ENCODE measurements at regions not wholly inside any gene's neighbourhood (a gene's known extent, or its start where the extent isn't known, plus 50 kb on each side); places are given as distances from the start of the nearest gene placed in this dataset.

GRCh38 chr21:24150753-24151152, 1456.5 kb downstream of the MRPL39 start (continued):
- no peak for TF ChIP-seq ZNF184 (tag by site-specific recombination; IDR thresholded peaks at IDR 0.05)
- TF ChIP-seq ZBTB21 (tag by site-specific recombination; IDR thresholded peaks at IDR 0.05) = no peak

- no peaks in the 10 kb centered on the region for H3K4me1 ChIP-seq (ENCODE audit: control insufficient read depth, insufficient read depth, low read length)
- no peak overlapping the region for H3K4me3 ChIP-seq (ENCODE audit: low read depth, low read length)
- TF ChIP-seq ZNF48 (tag by site-specific recombination; IDR thresholded peaks at IDR 0.05) (no peak), ZNF747 (tag by site-specific recombination; IDR thresholded peaks at IDR 0.05) (no peak), ZBTB7A (tag by site-specific recombination; IDR thresholded peaks at IDR 0.05; ENCODE audit: low read depth) (no peak), ZNF677 (tag by site-specific recombination; IDR thresholded peaks at IDR 0.05) (no peak), EGR2 (tag by site-specific recombination; IDR thresholded peaks at IDR 0.05; ENCODE audit: low read depth) (no peak)
- TF ChIP-seq, protein P1, sequence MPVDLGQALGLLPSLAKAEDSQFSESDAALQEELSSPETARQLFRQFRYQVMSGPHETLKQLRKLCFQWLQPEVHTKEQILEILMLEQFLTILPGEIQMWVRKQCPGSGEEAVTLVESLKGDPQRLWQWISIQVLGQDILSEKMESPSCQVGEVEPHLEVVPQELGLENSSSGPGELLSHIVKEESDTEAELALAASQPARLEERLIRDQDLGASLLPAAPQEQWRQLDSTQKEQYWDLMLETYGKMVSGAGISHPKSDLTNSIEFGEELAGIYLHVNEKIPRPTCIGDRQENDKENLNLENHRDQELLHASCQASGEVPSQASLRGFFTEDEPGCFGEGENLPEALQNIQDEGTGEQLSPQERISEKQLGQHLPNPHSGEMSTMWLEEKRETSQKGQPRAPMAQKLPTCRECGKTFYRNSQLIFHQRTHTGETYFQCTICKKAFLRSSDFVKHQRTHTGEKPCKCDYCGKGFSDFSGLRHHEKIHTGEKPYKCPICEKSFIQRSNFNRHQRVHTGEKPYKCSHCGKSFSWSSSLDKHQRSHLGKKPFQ (tag by site-specific recombination; IDR thresholded peaks at IDR 0.05) = no peak
- no peaks in the 10 kb centered on the region for H3K36me3 ChIP-seq (ENCODE audit: control insufficient read depth in 2 of 2, insufficient read depth in 1 of 2, low read length in 2 of 2)
- ChIA-PET CTCF (interaction anchor here (0.6 kb wide), 1 partner anchor 105 kb away, joined by 4 read pairs; no protein-coding TSS in a partner anchor), POLR2A (no interaction called here)
- no peaks in the 10 kb centered on the region for H3K9me3 ChIP-seq (ENCODE audit: control insufficient read depth, insufficient read depth, low read depth, low read length)
- no peak overlapping the region for H3K27ac ChIP-seq (ENCODE audit: extremely low read depth, low read depth, low read length)
Measured at GRCh38 chr21:24148461-24148860, 1458.8 kb downstream of the MRPL39 start.

GRCh38 chr21:24147674-24148073, 1459.6 kb downstream of the MRPL39 start:
- H3K27ac ChIP-seq (ENCODE audit: extremely low read depth, low read depth, low read length) = no peak overlapping the region
- ChIA-PET CTCF (interaction anchor here (0.6 kb wide), 1 partner anchor 102 kb away, joined by 4 read pairs; no protein-coding TSS in a partner anchor), POLR2A (no interaction called here)
- H3K36me3 ChIP-seq (ENCODE audit: control insufficient read depth in 2 of 2, insufficient read depth in 1 of 2, low read length in 2 of 2) = no peaks in the 10 kb centered on the region
- TF ChIP-seq ZNF513 (tag by site-specific recombination; IDR thresholded peaks at IDR 0.05) (no peak), ZNF2 (tag by site-specific recombination; IDR thresholded peaks at IDR 0.05) (no peak)
- H3K4me1 ChIP-seq (ENCODE audit: control insufficient read depth, insufficient read depth, low read length) = no peaks in the 10 kb centered on the region
- no peaks in the 10 kb centered on the region for H3K9me3 ChIP-seq (ENCODE audit: control insufficient read depth, insufficient read depth, low read depth, low read length)
- no peak overlapping the region for H3K4me3 ChIP-seq (ENCODE audit: low read depth, low read length)

- no peaks in the 10 kb centered on the region for H3K4me1 ChIP-seq (ENCODE audit: control insufficient read depth, insufficient read depth, low read length)
- ChIA-PET POLR2A (no interaction called here), CTCF (no interaction called here)
- H3K4me3 ChIP-seq (ENCODE audit: low read depth, low read length) = no peak overlapping the region
- no peak for TF ChIP-seq ZNF626 (tag by site-specific recombination; IDR thresholded peaks at IDR 0.05)
- H3K9me3 ChIP-seq (ENCODE audit: control insufficient read depth, insufficient read depth, low read depth, low read length) = no peaks in the 10 kb centered on the region
- no peak overlapping the region for H3K27ac ChIP-seq (ENCODE audit: extremely low read depth, low read depth, low read length)
- H3K36me3 ChIP-seq (ENCODE audit: control insufficient read depth in 2 of 2, insufficient read depth in 1 of 2, low read length in 2 of 2) = no peaks in the 10 kb centered on the region
Measured at GRCh38 chr21:24131056-24131455, 1476.2 kb downstream of the MRPL39 start.

DNA sequence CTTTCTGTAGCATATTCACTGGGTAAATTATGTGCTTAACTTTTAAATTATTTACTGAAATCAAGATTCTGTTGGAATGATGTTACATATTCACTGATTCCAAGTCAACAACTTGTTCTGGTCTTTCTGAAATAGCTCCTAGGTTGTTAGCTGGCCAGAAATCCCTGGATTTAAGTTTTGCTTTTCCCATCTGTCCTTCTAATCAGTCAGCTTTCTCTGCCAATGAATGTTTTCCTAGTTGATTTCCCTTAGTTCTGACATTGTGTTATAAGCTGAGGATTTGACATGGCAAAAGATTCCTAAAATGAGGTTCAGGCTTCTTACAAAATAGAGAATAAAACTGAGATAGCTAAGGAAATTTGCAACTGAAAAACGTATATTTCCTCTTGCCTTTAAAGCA, 1479.6 kb downstream of the MRPL39 start:
- POLR2A ChIA-PET = no interaction called here
- no peak for TF ChIP-seq HOXC10 (CRISPR knock-in tag; IDR thresholded peaks at IDR 0.05)
- no peak for TF ChIP-seq ZNF544 (tag by site-specific recombination; IDR thresholded peaks at IDR 0.05)
- TF ChIP-seq ZNF302 (tag by site-specific recombination; IDR thresholded peaks at IDR 0.05; ENCODE audit: low read depth) = no peak
- TF ChIP-seq ZNF664 (tag by site-specific recombination; IDR thresholded peaks at IDR 0.05) = no peak
- no peak for TF ChIP-seq ZNF138 (tag by site-specific recombination; IDR thresholded peaks at IDR 0.05; ENCODE audit: borderline replicate concordance)
- TF ChIP-seq ZNF184 (tag by site-specific recombination; IDR thresholded peaks at IDR 0.05) = no peak
- TF ChIP-seq, protein P2, sequence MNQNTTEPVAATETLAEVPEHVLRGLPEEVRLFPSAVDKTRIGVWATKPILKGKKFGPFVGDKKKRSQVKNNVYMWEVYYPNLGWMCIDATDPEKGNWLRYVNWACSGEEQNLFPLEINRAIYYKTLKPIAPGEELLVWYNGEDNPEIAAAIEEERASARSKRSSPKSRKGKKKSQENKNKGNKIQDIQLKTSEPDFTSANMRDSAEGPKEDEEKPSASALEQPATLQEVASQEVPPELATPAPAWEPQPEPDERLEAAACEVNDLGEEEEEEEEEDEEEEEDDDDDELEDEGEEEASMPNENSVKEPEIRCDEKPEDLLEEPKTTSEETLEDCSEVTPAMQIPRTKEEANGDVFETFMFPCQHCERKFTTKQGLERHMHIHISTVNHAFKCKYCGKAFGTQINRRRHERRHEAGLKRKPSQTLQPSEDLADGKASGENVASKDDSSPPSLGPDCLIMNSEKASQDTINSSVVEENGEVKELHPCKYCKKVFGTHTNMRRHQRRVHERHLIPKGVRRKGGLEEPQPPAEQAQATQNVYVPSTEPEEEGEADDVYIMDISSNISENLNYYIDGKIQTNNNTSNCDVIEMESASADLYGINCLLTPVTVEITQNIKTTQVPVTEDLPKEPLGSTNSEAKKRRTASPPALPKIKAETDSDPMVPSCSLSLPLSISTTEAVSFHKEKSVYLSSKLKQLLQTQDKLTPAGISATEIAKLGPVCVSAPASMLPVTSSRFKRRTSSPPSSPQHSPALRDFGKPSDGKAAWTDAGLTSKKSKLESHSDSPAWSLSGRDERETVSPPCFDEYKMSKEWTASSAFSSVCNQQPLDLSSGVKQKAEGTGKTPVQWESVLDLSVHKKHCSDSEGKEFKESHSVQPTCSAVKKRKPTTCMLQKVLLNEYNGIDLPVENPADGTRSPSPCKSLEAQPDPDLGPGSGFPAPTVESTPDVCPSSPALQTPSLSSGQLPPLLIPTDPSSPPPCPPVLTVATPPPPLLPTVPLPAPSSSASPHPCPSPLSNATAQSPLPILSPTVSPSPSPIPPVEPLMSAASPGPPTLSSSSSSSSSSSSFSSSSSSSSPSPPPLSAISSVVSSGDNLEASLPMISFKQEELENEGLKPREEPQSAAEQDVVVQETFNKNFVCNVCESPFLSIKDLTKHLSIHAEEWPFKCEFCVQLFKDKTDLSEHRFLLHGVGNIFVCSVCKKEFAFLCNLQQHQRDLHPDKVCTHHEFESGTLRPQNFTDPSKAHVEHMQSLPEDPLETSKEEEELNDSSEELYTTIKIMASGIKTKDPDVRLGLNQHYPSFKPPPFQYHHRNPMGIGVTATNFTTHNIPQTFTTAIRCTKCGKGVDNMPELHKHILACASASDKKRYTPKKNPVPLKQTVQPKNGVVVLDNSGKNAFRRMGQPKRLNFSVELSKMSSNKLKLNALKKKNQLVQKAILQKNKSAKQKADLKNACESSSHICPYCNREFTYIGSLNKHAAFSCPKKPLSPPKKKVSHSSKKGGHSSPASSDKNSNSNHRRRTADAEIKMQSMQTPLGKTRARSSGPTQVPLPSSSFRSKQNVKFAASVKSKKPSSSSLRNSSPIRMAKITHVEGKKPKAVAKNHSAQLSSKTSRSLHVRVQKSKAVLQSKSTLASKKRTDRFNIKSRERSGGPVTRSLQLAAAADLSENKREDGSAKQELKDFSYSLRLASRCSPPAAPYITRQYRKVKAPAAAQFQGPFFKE (tag by site-specific recombination; IDR thresholded peaks at IDR 0.05; ENCODE audit: borderline replicate concordance) = no peak
- TF ChIP-seq ZFP41 (tag by site-specific recombination; IDR thresholded peaks at IDR 0.05; ENCODE audit: borderline replicate concordance) = no peak

More for the DNA sequence above, 1479.6 kb downstream of the MRPL39 start:
- Histone ChIP-seq H3K4me3 (ENCODE audit: low read depth, low read length) (no peak overlapping the region), H3K27ac (ENCODE audit: extremely low read depth, low read depth, low read length) (no peak overlapping the region), H3K9me3 (ENCODE audit: control insufficient read depth, insufficient read depth, low read depth, low read length) (no peaks in the 10 kb centered on the region), H3K4me1 (ENCODE audit: control insufficient read depth, insufficient read depth, low read length) (no peaks in the 10 kb centered on the region), H3K36me3 (ENCODE audit: control insufficient read depth in 2 of 2, insufficient read depth in 1 of 2, low read length in 2 of 2) (no peaks in the 10 kb centered on the region)
- CTCF ChIA-PET = no interaction called here

Data from HEK293 (cell line).